T-helper 1 cell treated with Interleukin-12 subunit alpha and Interleukin-12 subunit beta and Interleukin-4 antibody, amounts not matched to agents 30 ng/mL and 1 ng/mL, for 36 hours (primary cell): ENCODE measurements at regions not wholly inside any gene's neighbourhood (a gene's known extent, or its start where the extent isn't known, plus 50 kb on each side); places are given as distances from the start of the nearest gene placed in this dataset.

Source experiments
- intact Hi-C: fragments of 100-400 bp; cut with micrococcal nuclease; formaldehyde crosslinking; loops from one replicate; pipeline ENCODE4 v1.15.1; 2024

GRCh38 chrX:139293991-139294390, 236.5 kb upstream of the F9 start:
- intact Hi-C loops: no loop called here

GRCh38 chrX:139290310-139290709, 240.2 kb upstream of the F9 start:
- intact Hi-C loops: no loop called here

- intact Hi-C loops: no loop called here
Observed at GRCh38 chrX:139287155-139287924, 243.2 kb upstream of the F9 start.

- intact Hi-C loops: no loop called here
Observed at GRCh38 chrX:139286342-139286741, 244.2 kb upstream of the F9 start.

- intact Hi-C loops: no loop called here
Observed at GRCh38 chrX:139267851-139268250, 262.7 kb upstream of the F9 start.

GRCh38 chrX:139246295-139246694, 284.2 kb upstream of the F9 start:
- intact Hi-C loops: no loop called here

GRCh38 chrX:139237141-139237540, 293.4 kb upstream of the F9 start:
- intact Hi-C loops: no loop called here

- intact Hi-C loops: no loop called here
Observed at GRCh38 chrX:139234898-139235297, 295.6 kb upstream of the F9 start.

GRCh38 chrX:139224953-139225665, 305.4 kb upstream of the F9 start:
- intact Hi-C loops: no loop called here

- intact Hi-C loops: no loop called here
Observed at GRCh38 chrX:139222511-139223200, 307.9 kb upstream of the F9 start.

GRCh38 chrX:139213241-139213709, 317.3 kb upstream of the F9 start:
- intact Hi-C loops: no loop called here

GRCh38 chrX:139211568-139212182, 318.9 kb upstream of the F9 start:
- intact Hi-C loops: no loop called here

GRCh38 chrX:139209342-139209741, 321.2 kb upstream of the F9 start:
- intact Hi-C loops: no loop called here

- intact Hi-C loops: no loop called here
Observed at GRCh38 chrX:139207655-139208054, 322.9 kb upstream of the F9 start.

GRCh38 chrX:139206914-139207313, 323.6 kb upstream of the F9 start:
- intact Hi-C loops: no loop called here

- intact Hi-C loops: no loop called here
Observed at GRCh38 chrX:139204898-139205667, 325.5 kb upstream of the F9 start.

GRCh38 chrX:139204571-139204897, 326.0 kb upstream of the F9 start:
- intact Hi-C loops: no loop called here

- intact Hi-C loops: no loop called here
Observed at GRCh38 chrX:139203651-139204570, 326.6 kb upstream of the F9 start.

- intact Hi-C loops: no loop called here
Observed at GRCh38 chrX:139202742-139203420, 327.7 kb upstream of the F9 start.
